ENCODE measurements at regions not wholly inside any gene's neighbourhood (a gene's known extent, or its start where the extent isn't known, plus 50 kb on each side); places are given as distances from the start of the nearest gene placed in this dataset.

DNA sequence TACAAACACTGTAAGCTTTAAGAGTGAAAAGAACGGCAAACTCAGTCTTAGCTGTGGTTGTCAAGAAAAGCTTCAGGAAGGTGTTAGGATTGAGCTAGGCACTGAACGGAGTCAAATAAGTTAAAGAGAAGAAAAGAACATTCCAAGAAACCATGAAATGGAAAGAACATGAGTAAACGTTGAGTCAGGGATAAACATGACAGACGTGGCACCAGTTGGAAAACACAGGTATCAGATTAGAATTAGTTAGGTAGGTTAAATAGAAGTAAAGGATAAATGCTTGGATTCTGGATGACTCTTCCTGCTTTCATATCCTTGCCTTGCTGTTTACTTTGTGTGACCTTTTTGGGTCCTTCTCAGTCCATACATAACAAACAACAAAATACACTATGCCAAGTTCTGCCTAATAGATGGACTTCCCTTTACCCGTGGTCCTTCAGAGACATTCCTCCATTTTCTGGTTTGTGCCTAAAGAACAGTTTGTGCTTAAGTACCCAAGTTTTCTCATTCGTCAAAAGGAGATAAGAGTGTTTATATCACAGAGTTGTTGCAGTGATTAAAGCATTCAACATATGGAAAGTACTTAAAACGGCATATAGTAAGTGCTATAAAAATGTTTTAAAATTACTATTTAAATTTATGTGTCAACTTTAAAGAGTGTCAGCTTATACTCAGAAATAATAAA is 446.9 kb downstream of the TMA16 start:
- no peak for DNase-seq (ENCODE audit: low spot score)
- TF ChIP-seq CTCF (IDR thresholded peaks at IDR 0.05; ENCODE audit: extremely low read depth, insufficient read depth, missing control alignments), result no peak
- in situ Hi-C loops (cut with MboI; ENCODE audit: low pct_unique_long_range_greater_than_20kb, low sequenced_read_pairs, unreplicated experiment), result no loop called here

DNA sequence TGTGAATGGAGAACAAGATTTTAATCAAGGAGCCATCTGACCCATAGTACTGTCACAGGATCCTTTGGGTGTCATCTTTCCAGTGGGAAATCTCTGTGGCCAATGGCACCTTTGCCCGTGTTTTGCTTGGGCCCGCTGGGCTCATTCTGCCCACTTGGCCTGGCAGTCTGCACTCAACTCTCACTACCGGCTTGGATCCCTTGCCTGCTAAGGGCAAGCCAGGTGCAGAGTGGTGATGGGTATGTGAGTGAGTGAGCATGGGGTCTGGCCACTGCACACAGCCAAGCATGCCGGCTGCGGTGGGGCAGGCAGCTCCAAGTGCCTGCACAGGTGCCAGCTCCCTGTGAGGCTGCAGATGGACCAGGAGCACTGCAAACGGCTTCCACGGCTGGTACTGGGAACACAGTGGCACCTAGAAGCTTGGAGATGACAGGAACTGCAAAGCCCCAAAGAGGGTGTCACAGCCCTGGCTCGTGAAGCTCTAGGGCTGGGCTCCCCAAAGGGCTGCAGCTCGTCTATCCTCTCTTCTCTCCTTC is 454.5 kb downstream of the TMA16 start:
- no peak for DNase-seq (ENCODE audit: low spot score)
- in situ Hi-C loops (cut with MboI; ENCODE audit: low pct_unique_long_range_greater_than_20kb, low sequenced_read_pairs, unreplicated experiment), result no loop called here
- no peak for TF ChIP-seq CTCF (IDR thresholded peaks at IDR 0.05; ENCODE audit: extremely low read depth, insufficient read depth, missing control alignments)

DNA sequence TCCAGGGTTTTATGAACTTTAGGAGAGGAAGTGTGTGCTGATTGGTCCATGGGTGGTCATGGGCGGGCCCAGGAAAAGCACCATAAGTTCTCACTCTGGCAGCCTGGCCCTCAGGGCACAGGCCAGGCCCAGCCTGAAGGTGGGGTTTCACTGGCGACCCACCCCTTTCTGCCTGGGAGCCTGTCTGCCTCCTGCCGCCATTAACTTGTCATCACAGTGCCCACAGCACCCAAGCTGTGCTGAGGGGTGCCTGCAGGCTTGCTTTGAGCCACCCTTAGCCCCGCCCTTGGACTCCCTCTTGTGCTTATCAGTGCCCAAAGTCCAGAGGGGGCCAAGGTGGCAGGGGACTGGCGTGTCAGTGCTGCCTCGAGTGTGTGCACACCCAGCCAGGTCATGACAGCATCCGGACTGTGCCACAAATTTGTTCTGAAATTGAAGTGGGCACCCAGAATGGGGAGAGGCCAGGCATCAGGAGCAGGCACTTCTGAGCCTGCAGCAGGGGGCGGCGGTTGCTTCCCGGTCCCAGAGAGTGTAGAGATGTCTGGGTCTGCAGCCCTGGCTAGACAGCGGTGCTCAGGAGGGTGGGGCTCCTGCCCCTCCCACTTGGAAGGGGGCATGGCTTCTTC is 455.6 kb downstream of the TMA16 start:
- TF ChIP-seq CTCF (IDR thresholded peaks at IDR 0.05; ENCODE audit: extremely low read depth, insufficient read depth, missing control alignments), result no peak
- in situ Hi-C loops (cut with MboI; ENCODE audit: low pct_unique_long_range_greater_than_20kb, low sequenced_read_pairs, unreplicated experiment), result no loop called here
- DNase-seq (ENCODE audit: low spot score), result no peak

GRCh38 chr4:163955288-163955687 is 460.8 kb downstream of the TMA16 start:
- in situ Hi-C loops (cut with MboI; ENCODE audit: low pct_unique_long_range_greater_than_20kb, low sequenced_read_pairs, unreplicated experiment), result no loop called here
- DNase-seq (ENCODE audit: low spot score), result no peak
- no peak for TF ChIP-seq CTCF (IDR thresholded peaks at IDR 0.05; ENCODE audit: extremely low read depth, insufficient read depth, missing control alignments)

- no peak for DNase-seq (ENCODE audit: low spot score)
- no peak for TF ChIP-seq CTCF (IDR thresholded peaks at IDR 0.05; ENCODE audit: extremely low read depth, insufficient read depth, missing control alignments)
- in situ Hi-C loops (cut with MboI; ENCODE audit: low pct_unique_long_range_greater_than_20kb, low sequenced_read_pairs, unreplicated experiment), result no loop called here
Observed at GRCh38 chr4:163958751-163959150, 464.3 kb downstream of the TMA16 start.

- DNase-seq (ENCODE audit: low spot score), result no peak
- in situ Hi-C loops (cut with MboI; ENCODE audit: low pct_unique_long_range_greater_than_20kb, low sequenced_read_pairs, unreplicated experiment), result no loop called here
- TF ChIP-seq CTCF (IDR thresholded peaks at IDR 0.05; ENCODE audit: extremely low read depth, insufficient read depth, missing control alignments), result no peak
Observed at GRCh38 chr4:163959932-163960331, 465.4 kb downstream of the TMA16 start.

All from GM13977 (cell line).